HCT116 (cell line): ENCODE measurements at regions not wholly inside any gene's neighbourhood (a gene's known extent, or its start where the extent isn't known, plus 50 kb on each side); places are given as distances from the start of the nearest gene placed in this dataset.

Experiments used
- ATAC-seq: fragments of 200-7000 bp; cut with Tn5 transposase; 2 replicates; pipeline ENCODE4 v1.9.1; 2020; ENCODE audit warnings: mild to moderate bottlenecking, moderate library complexity
- BruUV-seq: library from RNA; stranded (reverse); fragments of 400-500 nt; replicated peaks from 2 replicates; lab custom pipeline; 2021; lab: Mats Ljungman, UMichigan
- CTCF ChIA-PET: fragments of 300-600 bp; sonication (Branson Sonifier 250); formaldehyde crosslinking; loops from one replicate; lab custom pipeline; 2021; ENCODE audit warnings: antibody characterized with exemption; lab: Charles Lee
- POLR2A ChIA-PET: fragments of 300-600, 350-600 bp; sonication (Branson Sonifier 250); formaldehyde crosslinking; loops from one replicate; lab custom pipeline; 2021; ENCODE audit warnings: antibody characterized with exemption; lab: Charles Lee
- RAD21 ChIA-PET, 2 experiments: fragments of 300-600 bp; sonication (Branson Sonifier 250); formaldehyde crosslinking; loops; one replicate each; lab custom pipeline; 2023; ENCODE audit warnings: low total read pairs in 2 of 2; ENCODE audit not compliant: uncharacterized antibody in 2 of 2, unreplicated experiment in 2 of 2, low non-redundant PET in 1 of 2; lab: Charles Lee
- DNase-seq: peaks from one replicate; pipeline ENCODE4 v3.0.0-alpha.2; 2010; ENCODE audit warnings: low read depth, low spot score
- H2AFZ ChIP-seq: fragments of 200-600 bp; shearing (Covaris generic), sonication (generic); 2 replicates; pipeline ENCODE4 v1.6.1; 2017; ENCODE audit warnings: low read depth, mixed run types, mixed read lengths, antibody characterized with exemption, low read length; ENCODE audit not compliant: poor library complexity, severe bottlenecking
- H3K27ac ChIP-seq: 2 replicates; pipeline ENCODE4 v1.5.1; 2012; ENCODE audit warnings: low read depth, low read length
- H3K27me3 ChIP-seq: fragments of 200-600 bp; sonication (generic); 2 replicates; pipeline ENCODE4 v1.6.1; 2016; ENCODE audit warnings: mixed run types, low read length, mixed read lengths; ENCODE audit not compliant: insufficient read depth
- H3K36me3 ChIP-seq, 2 experiments: fragments of 200-500 bp in 1 of 2; fragments of 200-600 bp in 1 of 2; sonication (Bioruptor generic) in 1 of 2; sonication (generic) in 1 of 2; 2 replicates each; pipeline versions ENCODE4 v1.5.1 to v1.6.1; 2014 to 2016; ENCODE audit warnings: low read length in 2 of 2, inconsistent platforms in 1 of 2, mixed read lengths in 1 of 2, mixed run types in 1 of 2; ENCODE audit not compliant: insufficient read depth in 2 of 2, control insufficient read depth in 1 of 2
- H3K4me1 ChIP-seq, 2 experiments: fragments of 200-600 bp in 1 of 2; sonication (generic) in 1 of 2; 2 replicates each; pipeline versions ENCODE4 v1.5.1 to v1.6.1; 2012 to 2017; ENCODE audit warnings: low read length in 2 of 2, inconsistent platforms in 1 of 2, mild to moderate bottlenecking in 1 of 2, mixed read lengths in 1 of 2, mixed run types in 1 of 2, moderate library complexity in 1 of 2; ENCODE audit not compliant: insufficient read depth in 2 of 2, control insufficient read depth in 1 of 2
- H3K4me2 ChIP-seq: fragments of 200-600 bp; sonication (generic); 2 replicates; pipeline ENCODE4 v1.6.1; 2017; ENCODE audit warnings: mixed run types, low read length, mixed read lengths
- H3K4me3 ChIP-seq, 2 experiments: fragments of 200-600 bp in 1 of 2; sonication (generic) in 1 of 2; replicated peaks in 1 of 2; 2 replicates each; pipeline ENCODE4 v1.5.1; 2011 to 2016; ENCODE audit warnings: low read length in 2 of 2, control low read depth in 1 of 2, low read depth in 1 of 2, mild to moderate bottlenecking in 1 of 2, mixed read lengths in 1 of 2, mixed run types in 1 of 2
- H3K79me2 ChIP-seq: fragments of 200-600 bp; sonication (generic); 2 replicates; pipeline ENCODE4 v1.6.1; 2017; ENCODE audit warnings: mild to moderate bottlenecking, mixed run types, low read length, moderate library complexity, mixed read lengths; ENCODE audit not compliant: insufficient read depth
- H3K9ac ChIP-seq: fragments of 200-600 bp; sonication (generic); 2 replicates; pipeline ENCODE4 v1.6.1; 2016; ENCODE audit warnings: low read length, mixed read lengths
- H3K9me2 ChIP-seq: fragments of 200-600 bp; sonication (generic), shearing (Covaris generic); 2 replicates; pipeline ENCODE4 v1.6.1; 2017; ENCODE audit warnings: mixed run types, mild to moderate bottlenecking, moderate library complexity; ENCODE audit not compliant: insufficient read depth
- H3K9me3 ChIP-seq, 2 experiments: fragments of 200-500 bp in 1 of 2; fragments of 200-600 bp in 1 of 2; sonication (Bioruptor generic) in 1 of 2; sonication (generic) in 1 of 2; 2 replicates each; pipeline ENCODE4 v1.6.1; 2014 to 2017; ENCODE audit warnings: low read length in 2 of 2, mixed read lengths in 2 of 2, inconsistent platforms in 1 of 2, low read depth in 1 of 2, mild to moderate bottlenecking in 1 of 2, mixed run types in 1 of 2, moderate library complexity in 1 of 2; ENCODE audit not compliant: control insufficient read depth in 1 of 2, insufficient read depth in 1 of 2
- H4K20me1 ChIP-seq: fragments of 200-600 bp; sonication (generic), shearing (Covaris generic); 2 replicates; pipeline ENCODE4 v1.6.1; 2017; ENCODE audit warnings: mixed run types, mild to moderate bottlenecking, moderate library complexity; ENCODE audit not compliant: insufficient read depth
- ATF3 ChIP-seq: IDR thresholded peaks from 2 replicates; pipeline ENCODE4 v1.6.1; 2012
- CBX3 ChIP-seq: IDR thresholded peaks from 2 replicates; pipeline ENCODE4 v1.6.1; 2012; ENCODE audit warnings: low read depth
- CTCF ChIP-seq, 3 experiments: fragments of 200-600 bp in 1 of 3; sonication (generic) in 1 of 3; IDR thresholded peaks in 2 of 3; conservative IDR thresholded peaks in 1 of 3; 2 replicates each; pipeline ENCODE4 v1.5.1; 2012 to 2017; ENCODE audit warnings: low read depth in 2 of 3, low read length in 2 of 3, antibody characterized with exemption in 1 of 3, borderline replicate concordance in 1 of 3, control low read depth in 1 of 3, mild to moderate bottlenecking in 1 of 3, mixed read lengths in 1 of 3, mixed run types in 1 of 3, moderate library complexity in 1 of 3; ENCODE audit not compliant: insufficient read depth in 1 of 3
- EGR1 ChIP-seq: IDR thresholded peaks from 2 replicates; pipeline ENCODE4 v1.6.1; 2012; ENCODE audit warnings: low read depth
- ELF1 ChIP-seq: IDR thresholded peaks from 2 replicates; pipeline ENCODE4 v1.6.1; 2012; ENCODE audit warnings: low read depth, borderline replicate concordance
- EZH2 ChIP-seq: fragments of 200-600 bp; sonication (generic); IDR thresholded peaks from 2 replicates; pipeline ENCODE4 v1.6.1; 2017; ENCODE audit warnings: antibody characterized with exemption, mixed run types
- EZH2phosphoT487 ChIP-seq: fragments of 200-600 bp; IDR thresholded peaks from 2 replicates; pipeline ENCODE4 v1.6.1; 2018; ENCODE audit warnings: antibody characterized with exemption, borderline replicate concordance
- FOSL1 ChIP-seq: IDR thresholded peaks from 2 replicates; pipeline ENCODE4 v1.6.1; 2012; ENCODE audit warnings: low read depth
- MAX ChIP-seq: IDR thresholded peaks from 2 replicates; pipeline ENCODE4 v1.6.1; 2012
- POLR2A ChIP-seq: IDR thresholded peaks from 2 replicates; pipeline ENCODE4 v1.7.0; 2011; ENCODE audit warnings: borderline replicate concordance; ENCODE audit not compliant: insufficient read depth, insufficient read length; ENCODE audit errors: extremely low read depth
- POLR2AphosphoS5 ChIP-seq: IDR thresholded peaks from 2 replicates; pipeline ENCODE4 v1.6.1; 2011; ENCODE audit warnings: mild to moderate bottlenecking, low read depth, low read length, moderate library complexity
- RAD21 ChIP-seq: IDR thresholded peaks from 2 replicates; pipeline ENCODE4 v1.6.1; 2012; ENCODE audit warnings: low read depth, mild to moderate bottlenecking
- REST ChIP-seq: IDR thresholded peaks from 2 replicates; pipeline ENCODE4 v1.6.1; 2012; ENCODE audit warnings: low read depth
- TCF7L2 ChIP-seq: IDR thresholded peaks from 2 replicates; pipeline ENCODE4 v1.7.0; 2011; ENCODE audit warnings: borderline replicate concordance, inconsistent platforms; ENCODE audit not compliant: insufficient read depth, insufficient read length; ENCODE audit errors: extremely low read depth
- ZBTB33 ChIP-seq: IDR thresholded peaks from 2 replicates; pipeline ENCODE4 v1.6.1; 2011; ENCODE audit warnings: mild to moderate bottlenecking, low read length, moderate library complexity; ENCODE audit not compliant: insufficient replicate concordance; ENCODE audit errors: extremely low read depth
- intact Hi-C: fragments of 100-400 bp; cut with micrococcal nuclease; formaldehyde crosslinking; loops from 2 replicates; pipeline ENCODE4 v1.10.0; 2022

GRCh38 chrY:7468951-7469745, 557.6 kb upstream of the AMELY start (continued):
- TF ChIP-seq TCF7L2 (no peak), ZBTB33 (no peak), ELF1 (no peak)

- ChIA-PET POLR2A (no interaction called here), RAD21 (no interaction called here), CTCF (no interaction called here)
- BruUV-seq, result no TSS peak
- Histone ChIP-seq H3K4me2 (no peak overlapping the region), H4K20me1 (no peaks in the 10 kb centered on the region), H2AFZ (no peak overlapping the region), H3K79me2 (no peaks in the 10 kb centered on the region), H3K36me3 (no peaks in the 10 kb centered on the region), H3K4me1 (no peaks in the 10 kb centered on the region), H3K9me3 (no peaks in the 10 kb centered on the region), H3K4me3 (no peak overlapping the region), H3K9me2 (no peaks in the 10 kb centered on the region), H3K27ac (no peak overlapping the region), H3K27me3 (no peaks in the 10 kb centered on the region), H3K9ac (no peak overlapping the region)
- DNase-seq (no peak), ATAC-seq (no peak)
- intact Hi-C loops, result no loop called here
- TF ChIP-seq EGR1, result no peak
- TF ChIP-seq POLR2AphosphoS5, result no peak
- TF ChIP-seq TCF7L2, result no peak
- no peak for TF ChIP-seq POLR2A
- TF ChIP-seq RAD21, result no peak
- TF ChIP-seq FOSL1, result no peak
- no peak for TF ChIP-seq CBX3
- no peak for TF ChIP-seq EZH2phosphoT487
- TF ChIP-seq REST, result no peak
- TF ChIP-seq ATF3, result no peak
- TF ChIP-seq ELF1, result no peak
- TF ChIP-seq EZH2, result no peak
- no peak for TF ChIP-seq MAX
- TF ChIP-seq CTCF (IDR thresholded peaks at IDR 0.05 in 2 of 3, conservative IDR thresholded peaks at IDR 0.05 in 1 of 3; ENCODE audit: borderline replicate concordance in 1 of 3, insufficient read depth in 1 of 3, low read depth in 2 of 3, low read length in 2 of 3), result no peak
Measured at GRCh38 chrY:7467796-7468520, 556.4 kb upstream of the AMELY start.
